ENCODE measurements at regions not wholly inside any gene's neighbourhood (a gene's known extent, or its start where the extent isn't known, plus 50 kb on each side); places are given as distances from the start of the nearest gene placed in this dataset.

DNA sequence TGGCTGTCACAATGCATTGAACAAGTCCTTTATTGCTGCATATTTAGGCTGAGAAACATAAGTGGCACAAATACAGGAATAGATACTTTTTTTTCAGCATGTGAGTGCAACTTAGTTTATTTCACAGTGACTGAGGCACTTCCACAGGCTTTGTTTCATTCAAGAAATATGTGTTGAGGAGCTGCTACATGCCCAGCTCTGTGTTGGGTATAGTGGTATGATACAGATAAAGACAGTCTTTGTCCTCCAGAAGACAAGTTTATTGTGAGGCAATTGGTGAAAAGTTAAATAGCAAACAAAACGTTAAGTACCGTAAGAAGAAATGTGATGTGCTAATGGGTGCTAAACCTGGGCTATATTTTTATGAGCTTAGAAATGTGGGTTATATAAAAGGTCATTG lies 186.4 kb downstream of the SPRY1 start:
- H3K9ac ChIP-seq = no peak overlapping the region
- no peaks in the 10 kb centered on the region for H4K20me1 ChIP-seq (ENCODE audit: insufficient read depth)
- no peak overlapping the region for H2AFZ ChIP-seq (ENCODE audit: low read depth)
- no peaks in the 10 kb centered on the region for H3K36me3 ChIP-seq (ENCODE audit: insufficient read depth)
- H3K4me2 ChIP-seq = no peak overlapping the region
- H3K79me2 ChIP-seq (ENCODE audit: insufficient read depth, low read depth) = no peaks in the 10 kb centered on the region
- no peaks in the 10 kb centered on the region for H3K27me3 ChIP-seq (ENCODE audit: insufficient read depth, low read depth)
- no peak overlapping the region for H3K27ac ChIP-seq
- peaks cover 22% of the 10 kb centered on the region for H3K4me1 ChIP-seq (ENCODE audit: low read depth, poor library complexity, severe bottlenecking)
- TF ChIP-seq, protein P1, sequence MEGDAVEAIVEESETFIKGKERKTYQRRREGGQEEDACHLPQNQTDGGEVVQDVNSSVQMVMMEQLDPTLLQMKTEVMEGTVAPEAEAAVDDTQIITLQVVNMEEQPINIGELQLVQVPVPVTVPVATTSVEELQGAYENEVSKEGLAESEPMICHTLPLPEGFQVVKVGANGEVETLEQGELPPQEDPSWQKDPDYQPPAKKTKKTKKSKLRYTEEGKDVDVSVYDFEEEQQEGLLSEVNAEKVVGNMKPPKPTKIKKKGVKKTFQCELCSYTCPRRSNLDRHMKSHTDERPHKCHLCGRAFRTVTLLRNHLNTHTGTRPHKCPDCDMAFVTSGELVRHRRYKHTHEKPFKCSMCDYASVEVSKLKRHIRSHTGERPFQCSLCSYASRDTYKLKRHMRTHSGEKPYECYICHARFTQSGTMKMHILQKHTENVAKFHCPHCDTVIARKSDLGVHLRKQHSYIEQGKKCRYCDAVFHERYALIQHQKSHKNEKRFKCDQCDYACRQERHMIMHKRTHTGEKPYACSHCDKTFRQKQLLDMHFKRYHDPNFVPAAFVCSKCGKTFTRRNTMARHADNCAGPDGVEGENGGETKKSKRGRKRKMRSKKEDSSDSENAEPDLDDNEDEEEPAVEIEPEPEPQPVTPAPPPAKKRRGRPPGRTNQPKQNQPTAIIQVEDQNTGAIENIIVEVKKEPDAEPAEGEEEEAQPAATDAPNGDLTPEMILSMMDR (conservative IDR thresholded peaks at IDR 0.05; ENCODE audit: low read depth, low read length) = no peak
- H3K4me3 ChIP-seq (IDR thresholded peaks at IDR 0.05; ENCODE audit: insufficient read depth, low read depth, low read length) = no peak overlapping the region

DNA sequence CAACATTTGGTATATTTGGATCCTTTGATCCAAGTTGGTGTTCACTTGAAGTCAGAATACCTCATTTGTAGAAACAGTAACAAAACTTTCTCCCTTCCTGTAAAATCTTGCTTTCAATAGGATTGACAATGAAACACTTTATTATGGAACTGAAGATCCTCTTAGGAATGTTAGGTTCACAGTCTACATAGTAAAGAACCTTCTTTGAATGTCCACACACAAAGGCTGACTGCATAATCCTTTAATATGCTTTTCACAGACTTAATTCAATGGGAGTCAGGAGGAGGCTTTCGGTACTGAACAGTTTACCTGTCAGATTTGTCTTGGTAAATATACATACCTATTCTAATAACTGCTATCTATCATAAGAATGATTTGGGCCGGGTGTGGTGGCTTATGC lies 188.5 kb downstream of the SPRY1 start:
- no peak overlapping the region for H3K9ac ChIP-seq
- H3K27me3 ChIP-seq (ENCODE audit: insufficient read depth, low read depth) = no peaks in the 10 kb centered on the region
- no peak overlapping the region for H2AFZ ChIP-seq (ENCODE audit: low read depth)
- H3K4me2 ChIP-seq = no peak overlapping the region
- H4K20me1 ChIP-seq (ENCODE audit: insufficient read depth) = no peaks in the 10 kb centered on the region
- H3K27ac ChIP-seq = no peak overlapping the region
- TF ChIP-seq, protein P1 (conservative IDR thresholded peaks at IDR 0.05; ENCODE audit: low read depth, low read length) = no peak
- H3K79me2 ChIP-seq (ENCODE audit: insufficient read depth, low read depth) = no peaks in the 10 kb centered on the region
- no peak overlapping the region for H3K4me3 ChIP-seq (IDR thresholded peaks at IDR 0.05; ENCODE audit: insufficient read depth, low read depth, low read length)
- H3K4me1 ChIP-seq (ENCODE audit: low read depth, poor library complexity, severe bottlenecking) = peaks cover 39% of the 10 kb centered on the region
- H3K36me3 ChIP-seq (ENCODE audit: insufficient read depth) = no peaks in the 10 kb centered on the region

DNA sequence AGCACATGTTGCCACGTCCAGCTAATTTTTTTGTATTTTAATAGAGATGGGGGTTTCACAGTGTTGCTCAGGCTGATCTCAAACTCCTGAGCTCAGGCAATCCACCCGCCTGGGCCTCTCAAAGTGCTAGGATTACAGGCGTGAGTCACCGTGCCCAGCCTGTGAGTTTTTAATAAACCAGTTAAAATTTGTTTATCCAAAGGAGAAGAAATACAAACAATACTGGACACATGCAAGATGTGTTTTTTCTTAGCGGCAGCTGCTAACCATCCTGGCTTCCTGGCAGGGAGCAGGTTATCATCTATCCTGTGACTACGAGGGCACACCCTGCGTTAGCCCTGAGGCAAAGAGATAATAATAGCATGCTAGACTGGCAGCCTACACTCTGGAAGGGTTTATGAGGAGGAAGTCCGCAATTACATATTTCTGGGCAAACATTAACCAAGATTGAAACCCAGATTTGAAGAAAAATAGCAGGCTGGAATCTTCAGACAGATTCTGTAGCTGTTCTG lies 191.4 kb downstream of the SPRY1 start:
- Histone ChIP-seq H3K9ac (peak overlapping the region; percentile 73), H3K27ac (peak overlapping the region; percentile 96), H2AFZ (ENCODE audit: low read depth) (peak overlapping the region; percentile 79)

DNA sequence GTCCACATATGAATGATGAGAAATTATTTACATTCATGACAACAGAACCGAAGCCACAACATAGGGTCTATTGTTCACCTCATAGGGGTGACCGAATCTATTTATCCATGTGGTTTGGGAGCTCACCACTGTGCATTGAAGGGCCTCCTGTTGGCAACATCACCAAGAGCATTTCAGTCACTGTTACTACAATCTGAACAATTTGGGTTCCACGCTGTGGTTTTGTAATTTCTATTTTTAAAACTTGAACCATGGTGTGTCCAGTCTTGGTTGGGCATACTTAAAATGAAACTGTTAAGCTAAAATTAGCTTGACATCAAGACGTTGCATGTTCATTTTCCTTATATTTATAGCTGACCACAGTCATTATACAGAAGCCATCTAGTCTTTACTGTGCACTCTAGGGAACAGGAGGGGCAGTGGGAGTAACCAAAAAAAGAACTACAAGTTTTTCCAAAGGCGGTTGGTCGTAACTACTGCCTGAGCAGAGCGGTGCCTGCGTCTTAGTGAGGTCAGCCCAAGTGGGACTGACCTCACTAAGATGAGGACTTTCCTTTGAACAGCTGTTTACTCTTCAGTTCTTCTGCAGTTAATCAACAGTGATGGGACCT lies 192.1 kb downstream of the SPRY1 start:
- Histone ChIP-seq H3K4me1 (ENCODE audit: low read depth, poor library complexity, severe bottlenecking) (peaks cover 45% of the 10 kb centered on the region), H3K27me3 (ENCODE audit: insufficient read depth, low read depth) (no peaks in the 10 kb centered on the region), H2AFZ (ENCODE audit: low read depth) (peak overlapping the region; percentile 79), H3K9ac (peak overlapping the region; percentile 73), H3K4me2 (peak overlapping the region; percentile 76), H3K27ac (peak overlapping the region; percentile 96), H3K36me3 (ENCODE audit: insufficient read depth) (no peaks in the 10 kb centered on the region), H3K4me3 (IDR thresholded peaks at IDR 0.05; ENCODE audit: insufficient read depth, low read depth, low read length) (no peak overlapping the region), H4K20me1 (ENCODE audit: insufficient read depth) (no peaks in the 10 kb centered on the region), H3K79me2 (ENCODE audit: insufficient read depth, low read depth) (no peaks in the 10 kb centered on the region)
- TF ChIP-seq, protein P1 (conservative IDR thresholded peaks at IDR 0.05; ENCODE audit: low read depth, low read length) = no peak

More for the DNA sequence above, 191.4 kb downstream of the SPRY1 start:
- Histone ChIP-seq H3K4me1 (ENCODE audit: low read depth, poor library complexity, severe bottlenecking) (peaks cover 45% of the 10 kb centered on the region), H3K4me3 (IDR thresholded peaks at IDR 0.05; ENCODE audit: insufficient read depth, low read depth, low read length) (no peak overlapping the region), H4K20me1 (ENCODE audit: insufficient read depth) (no peaks in the 10 kb centered on the region), H3K4me2 (peak overlapping the region; percentile 76), H3K36me3 (ENCODE audit: insufficient read depth) (no peaks in the 10 kb centered on the region), H3K79me2 (ENCODE audit: insufficient read depth, low read depth) (no peaks in the 10 kb centered on the region), H3K27me3 (ENCODE audit: insufficient read depth, low read depth) (no peaks in the 10 kb centered on the region)
- TF ChIP-seq, protein P1 (conservative IDR thresholded peaks at IDR 0.05; ENCODE audit: low read depth, low read length) = no peak

Measured in KMS-11 (cell line).